IMR-90 (cell line): ENCODE measurements at regions not wholly inside any gene's neighbourhood (a gene's known extent, or its start where the extent isn't known, plus 50 kb on each side); places are given as distances from the start of the nearest gene placed in this dataset.

Experiments
- ATAC-seq: fragments of 200-7000 bp; cut with Tn5 transposase; 2 replicates; pipeline ENCODE4 v1.9.1; 2020; ENCODE audit warnings: low read depth, mild to moderate bottlenecking, moderate library complexity
- BruUV-seq: library from RNA; stranded (reverse); fragments of 400-500 nt; replicated peaks from 2 replicates; lab custom pipeline; 2021; lab: Mats Ljungman, UMichigan
- CTCF ChIA-PET: fragments of 300-600 bp; formaldehyde crosslinking; extraction: SDS; loops from one replicate; lab custom pipeline; 2021; ENCODE audit warnings: antibody characterized with exemption; lab: Yijun Ruan, JAX
- POLR2A ChIA-PET: fragments of 300-600 bp; sonication (Branson Sonifier 250); formaldehyde crosslinking; loops from one replicate; lab custom pipeline; 2022; ENCODE audit warnings: antibody characterized with exemption; ENCODE audit not compliant: unreplicated experiment; lab: Charles Lee
- DNase-seq: peaks from one replicate; pipeline ENCODE4 v3.0.0; 2013
- H2AFZ ChIP-seq: replicated peaks from 2 replicates; pipeline ENCODE3; 2013; ENCODE audit warnings: low read length, mild to moderate bottlenecking; ENCODE audit not compliant: poor library complexity
- H2AK5ac ChIP-seq: 2 replicates; pipeline ENCODE4 v1.6.1; 2013; ENCODE audit warnings: low read depth, low read length, inconsistent platforms
- H2AK9ac ChIP-seq: replicated peaks from 2 replicates; pipeline ENCODE3; 2013; ENCODE audit warnings: mild to moderate bottlenecking, low read depth, low read length, moderate library complexity; ENCODE audit not compliant: poor library complexity
- H2BK120ac ChIP-seq: 2 replicates; pipeline ENCODE4 v1.6.1; 2013; ENCODE audit warnings: low read depth, low read length, inconsistent platforms
- H2BK15ac ChIP-seq: 3 replicates; pipeline ENCODE4 v1.6.1; 2013; ENCODE audit warnings: low read depth, low read length, inconsistent platforms
- H2BK20ac ChIP-seq: 2 replicates; pipeline ENCODE4 v1.6.1; 2013; ENCODE audit warnings: low read depth, mild to moderate bottlenecking, inconsistent platforms, low read length, moderate library complexity
- H2BK5ac ChIP-seq: 2 replicates; pipeline ENCODE4 v1.6.1; 2013; ENCODE audit warnings: mild to moderate bottlenecking, low read depth, low read length, inconsistent platforms; ENCODE audit not compliant: poor library complexity, severe bottlenecking
- H3K14ac ChIP-seq: replicated peaks from 2 replicates; pipeline ENCODE4 v1.6.1; 2013; ENCODE audit warnings: low read depth, low read length, inconsistent platforms
- H3K18ac ChIP-seq: 2 replicates; pipeline ENCODE4 v1.6.1; 2013; ENCODE audit warnings: low read depth, low read length, control low read depth
- H3K23ac ChIP-seq: 2 replicates; pipeline ENCODE4 v1.6.1; 2013; ENCODE audit warnings: low read depth, low read length, inconsistent platforms
- H3K27ac ChIP-seq: 2 replicates; pipeline ENCODE4 v1.5.1; 2013; ENCODE audit warnings: mild to moderate bottlenecking, control low read depth, low read length; ENCODE audit not compliant: insufficient read depth
- H3K27me3 ChIP-seq: 2 replicates; pipeline ENCODE4 v1.6.1; 2013; ENCODE audit warnings: low read length; ENCODE audit not compliant: control insufficient read depth, insufficient read depth
- H3K36me3 ChIP-seq: 2 replicates; pipeline ENCODE4 v1.6.1; 2013; ENCODE audit warnings: low read length, mixed read lengths; ENCODE audit not compliant: control insufficient read depth, insufficient read depth
- H3K4ac ChIP-seq: 2 replicates; pipeline ENCODE4 v1.6.1; 2013; ENCODE audit warnings: low read depth, low read length, inconsistent platforms
- H3K4me1 ChIP-seq: 2 replicates; pipeline ENCODE4 v1.6.1; 2013; ENCODE audit warnings: low read length, mixed read lengths; ENCODE audit not compliant: control insufficient read depth, insufficient read depth
- H3K4me2 ChIP-seq: 2 replicates; pipeline ENCODE4 v1.6.1; 2013; ENCODE audit warnings: low read depth, mild to moderate bottlenecking, control low read depth, low read length, moderate library complexity
- H3K4me3 ChIP-seq: 2 replicates; pipeline ENCODE4 v1.5.1; 2013; ENCODE audit warnings: low read depth, mild to moderate bottlenecking, control low read depth, low read length, moderate library complexity; ENCODE audit not compliant: insufficient read depth
- H3K56ac ChIP-seq: 2 replicates; pipeline ENCODE4 v1.6.1; 2013; ENCODE audit warnings: low read length, inconsistent platforms; ENCODE audit not compliant: insufficient read depth; ENCODE audit errors: extremely low read depth
- H3K79me1 ChIP-seq, 2 experiments: 2 replicates each; pipeline ENCODE4 v1.6.1; 2013; ENCODE audit warnings: low read length in 2 of 2, inconsistent platforms in 1 of 2, low read depth in 1 of 2
- H3K9ac ChIP-seq: 2 replicates; pipeline ENCODE4 v1.6.1; 2013; ENCODE audit warnings: low read depth, low read length, control low read depth
- H3K9me1 ChIP-seq: 2 replicates; pipeline ENCODE4 v1.6.1; 2013; ENCODE audit warnings: low read length, inconsistent platforms; ENCODE audit not compliant: insufficient read depth
- H3K9me3 ChIP-seq: 2 replicates; pipeline ENCODE4 v1.6.1; 2013; ENCODE audit warnings: low read length; ENCODE audit not compliant: control insufficient read depth, insufficient read depth
- H4K20me1 ChIP-seq: 2 replicates; pipeline ENCODE4 v1.6.1; 2013; ENCODE audit warnings: low read length, inconsistent platforms; ENCODE audit not compliant: insufficient read depth
- H4K5ac ChIP-seq: 2 replicates; pipeline ENCODE4 v1.6.1; 2013; ENCODE audit warnings: mild to moderate bottlenecking, low read depth, low read length, control low read depth
- H4K8ac ChIP-seq, 2 experiments: 2 replicates each; pipeline ENCODE4 v1.6.1; 2013; ENCODE audit warnings: low read depth in 2 of 2, low read length in 2 of 2, control low read depth in 1 of 2, inconsistent platforms in 1 of 2
- H4K91ac ChIP-seq: 2 replicates; pipeline ENCODE4 v1.6.1; 2013; ENCODE audit warnings: low read depth, low read length, inconsistent platforms; ENCODE audit not compliant: insufficient read depth
- BHLHE40 ChIP-seq: fragments of 150-350 bp; IDR thresholded peaks from 2 replicates; pipeline ENCODE4 v1.6.1; 2016; ENCODE audit warnings: mild to moderate bottlenecking, low read depth, low read length
- CEBPB ChIP-seq: IDR thresholded peaks from 2 replicates; pipeline ENCODE4 v1.6.1; 2012; ENCODE audit warnings: low read depth, low read length, improper control_type of control experiment
- CHD1 ChIP-seq: IDR thresholded peaks from 2 replicates; pipeline ENCODE4 v1.6.1; 2012; ENCODE audit warnings: low read depth, low read length, improper control_type of control experiment
- FOS ChIP-seq: fragments of 150-350 bp; IDR thresholded peaks from 2 replicates; pipeline ENCODE4 v1.6.1; 2016; ENCODE audit warnings: low read depth, low read length
- MAFK ChIP-seq: IDR thresholded peaks from 2 replicates; pipeline ENCODE4 v1.6.1; 2012; ENCODE audit warnings: low read depth, low read length, improper control_type of control experiment
- MAZ ChIP-seq: IDR thresholded peaks from 2 replicates; pipeline ENCODE4 v1.6.1; 2012; ENCODE audit warnings: low read depth, mild to moderate bottlenecking, low read length, improper control_type of control experiment, moderate library complexity, borderline replicate concordance
- MXI1 ChIP-seq: IDR thresholded peaks from 2 replicates; pipeline ENCODE4 v1.6.1; 2012; ENCODE audit warnings: low read depth, mild to moderate bottlenecking, low read length, moderate library complexity, borderline replicate concordance
- NFE2L2 ChIP-seq: fragments of 150-350 bp; IDR thresholded peaks from 2 replicates; pipeline ENCODE4 v1.6.1; 2016; ENCODE audit warnings: low read depth, mild to moderate bottlenecking, low read length
- POLR2A ChIP-seq: IDR thresholded peaks from 2 replicates; pipeline ENCODE4 v1.6.1; 2012; ENCODE audit warnings: mild to moderate bottlenecking, low read depth, low read length
- RAD21 ChIP-seq: IDR thresholded peaks from 2 replicates; pipeline ENCODE4 v1.6.1; 2012; ENCODE audit warnings: low read length, improper control_type of control experiment
- RCOR1 ChIP-seq: IDR thresholded peaks from 2 replicates; pipeline ENCODE4 v1.6.1; 2012; ENCODE audit warnings: mild to moderate bottlenecking, low read length, improper control_type of control experiment; ENCODE audit not compliant: insufficient replicate concordance
- RFX5 ChIP-seq: IDR thresholded peaks from 2 replicates; pipeline ENCODE4 v1.8.0; 2012; ENCODE audit warnings: low read depth, mild to moderate bottlenecking, low read length, moderate library complexity
- SMC3 ChIP-seq: fragments of 150-350 bp; IDR thresholded peaks from 2 replicates; pipeline ENCODE4 v1.6.1; 2016; ENCODE audit warnings: low read depth, mild to moderate bottlenecking, antibody characterized with exemption, low read length, moderate library complexity
- WGBS, 2 experiments: methylation state at CpG; one replicate each; pipeline versions ENCODE4 v1.1.5 to v1.1.7; 2013; ENCODE audit warnings: missing lambda C conversion rate in 2 of 2; ENCODE audit not compliant: insufficient read length in 1 of 2; ENCODE audit errors: extremely low coverage in 2 of 2; 5-methylcytosine and 5-hydroxymethylcytosine counted together
- dilution Hi-C: fragments of 300-500 bp; cut with HindIII; formaldehyde crosslinking; loops from one replicate; pipeline ENCODE4 v1.14.3; 2018; ENCODE audit warnings: low sequenced_read_pairs; ENCODE audit not compliant: unreplicated experiment
- in situ Hi-C: fragments of 300-500 bp; cut with MboI; formaldehyde crosslinking; loops from 3 replicates; pipeline ENCODE4 v1.14.3; 2019; ENCODE audit warnings: low sequenced_read_pairs, inconsistent platforms, mixed read lengths
- intact Hi-C: fragments of 100-400 bp; cut with micrococcal nuclease; formaldehyde crosslinking; loops from 2 replicates; pipeline ENCODE4 v1.10.0; 2022
- TF ChIP-seq, protein P1 (sequence below): conservative IDR thresholded peaks from 2 replicates; pipeline ENCODE4 v1.5.1; 2012; ENCODE audit warnings: mild to moderate bottlenecking, low read depth, low read length, improper control_type of control experiment
- TF ChIP-seq, protein P2 (sequence below): fragments of 150-350 bp; IDR thresholded peaks from 2 replicates; pipeline ENCODE4 v1.6.1; 2017; ENCODE audit warnings: mild to moderate bottlenecking, antibody characterized with exemption, low read length, low read depth
- TF ChIP-seq, protein P3 (sequence below): fragments of 150-350 bp; IDR thresholded peaks from 2 replicates; pipeline ENCODE4 v1.6.1; 2016; ENCODE audit warnings: low read depth, mild to moderate bottlenecking, low read length, moderate library complexity, borderline replicate concordance

DNA sequence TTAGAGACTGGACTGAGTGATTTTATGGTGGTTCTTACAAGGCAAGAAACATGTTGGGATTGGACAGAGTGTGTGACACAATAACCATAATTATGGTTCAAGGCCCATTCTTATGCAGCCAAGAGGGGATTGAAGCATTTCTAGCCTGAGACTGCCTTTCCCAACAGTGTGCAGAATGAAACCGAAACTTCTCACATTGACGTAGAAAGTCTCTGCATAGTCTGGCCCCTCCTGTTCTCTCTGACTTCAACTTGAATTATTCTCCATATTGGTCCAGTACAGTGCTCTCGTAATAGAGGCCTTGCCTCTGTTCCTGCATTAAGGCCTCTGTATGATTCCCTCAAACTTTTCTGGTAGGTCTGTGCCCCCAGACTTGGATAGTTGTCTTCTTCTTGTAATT, 138.3 kb downstream of the DIPK2A start:
- CTCF ChIA-PET, result no interaction called here
- Histone ChIP-seq H3K18ac (no peak overlapping the region), H2AK5ac (no peak overlapping the region), H3K14ac (no peak overlapping the region), H2BK120ac (no peak overlapping the region), H2AK9ac (no peak overlapping the region), H3K9ac (no peak overlapping the region), H2BK5ac (no peak overlapping the region), H3K27me3 (no peaks in the 10 kb centered on the region), H3K27ac (no peak overlapping the region), H3K23ac (no peak overlapping the region), H3K4ac (no peak overlapping the region), H3K56ac (no peak overlapping the region), H2BK20ac (no peak overlapping the region), H3K79me1 (no peaks in the 10 kb centered on the region), H4K20me1 (no peaks in the 10 kb centered on the region), H3K36me3 (no peaks in the 10 kb centered on the region), H4K8ac (no peak overlapping the region), H4K5ac (no peak overlapping the region), H2BK15ac (no peak overlapping the region), H4K91ac (no peak overlapping the region), H3K4me2 (no peak overlapping the region), H3K9me3 (no peaks in the 10 kb centered on the region), H2AFZ (no peak overlapping the region), H3K9me1 (no peaks in the 10 kb centered on the region), H3K4me1 (no peaks in the 10 kb centered on the region), H3K4me3 (no peak overlapping the region)
- POLR2A ChIA-PET, result no interaction called here
- dilution Hi-C loops, result no loop called here
- in situ Hi-C loops, result no loop called here
- no CpG with 5 or more reads among the region's 3 CpGs for WGBS, 2 experiments
- intact Hi-C loops, result no loop called here
- BruUV-seq, result no TSS peak
- TF ChIP-seq, protein P1, sequence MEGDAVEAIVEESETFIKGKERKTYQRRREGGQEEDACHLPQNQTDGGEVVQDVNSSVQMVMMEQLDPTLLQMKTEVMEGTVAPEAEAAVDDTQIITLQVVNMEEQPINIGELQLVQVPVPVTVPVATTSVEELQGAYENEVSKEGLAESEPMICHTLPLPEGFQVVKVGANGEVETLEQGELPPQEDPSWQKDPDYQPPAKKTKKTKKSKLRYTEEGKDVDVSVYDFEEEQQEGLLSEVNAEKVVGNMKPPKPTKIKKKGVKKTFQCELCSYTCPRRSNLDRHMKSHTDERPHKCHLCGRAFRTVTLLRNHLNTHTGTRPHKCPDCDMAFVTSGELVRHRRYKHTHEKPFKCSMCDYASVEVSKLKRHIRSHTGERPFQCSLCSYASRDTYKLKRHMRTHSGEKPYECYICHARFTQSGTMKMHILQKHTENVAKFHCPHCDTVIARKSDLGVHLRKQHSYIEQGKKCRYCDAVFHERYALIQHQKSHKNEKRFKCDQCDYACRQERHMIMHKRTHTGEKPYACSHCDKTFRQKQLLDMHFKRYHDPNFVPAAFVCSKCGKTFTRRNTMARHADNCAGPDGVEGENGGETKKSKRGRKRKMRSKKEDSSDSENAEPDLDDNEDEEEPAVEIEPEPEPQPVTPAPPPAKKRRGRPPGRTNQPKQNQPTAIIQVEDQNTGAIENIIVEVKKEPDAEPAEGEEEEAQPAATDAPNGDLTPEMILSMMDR, result no peak
- TF ChIP-seq POLR2A (no peak), MAFK (no peak), BHLHE40 (no peak), RAD21 (no peak), MAZ (no peak), CHD1 (no peak), SMC3 (no peak), RCOR1 (no peak), FOS (no peak), RFX5 (no peak), CEBPB (no peak), NFE2L2 (no peak), MXI1 (no peak)
- TF ChIP-seq, protein P2, sequence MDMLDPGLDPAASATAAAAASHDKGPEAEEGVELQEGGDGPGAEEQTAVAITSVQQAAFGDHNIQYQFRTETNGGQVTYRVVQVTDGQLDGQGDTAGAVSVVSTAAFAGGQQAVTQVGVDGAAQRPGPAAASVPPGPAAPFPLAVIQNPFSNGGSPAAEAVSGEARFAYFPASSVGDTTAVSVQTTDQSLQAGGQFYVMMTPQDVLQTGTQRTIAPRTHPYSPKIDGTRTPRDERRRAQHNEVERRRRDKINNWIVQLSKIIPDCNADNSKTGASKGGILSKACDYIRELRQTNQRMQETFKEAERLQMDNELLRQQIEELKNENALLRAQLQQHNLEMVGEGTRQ, result no peak
- TF ChIP-seq, protein P3, sequence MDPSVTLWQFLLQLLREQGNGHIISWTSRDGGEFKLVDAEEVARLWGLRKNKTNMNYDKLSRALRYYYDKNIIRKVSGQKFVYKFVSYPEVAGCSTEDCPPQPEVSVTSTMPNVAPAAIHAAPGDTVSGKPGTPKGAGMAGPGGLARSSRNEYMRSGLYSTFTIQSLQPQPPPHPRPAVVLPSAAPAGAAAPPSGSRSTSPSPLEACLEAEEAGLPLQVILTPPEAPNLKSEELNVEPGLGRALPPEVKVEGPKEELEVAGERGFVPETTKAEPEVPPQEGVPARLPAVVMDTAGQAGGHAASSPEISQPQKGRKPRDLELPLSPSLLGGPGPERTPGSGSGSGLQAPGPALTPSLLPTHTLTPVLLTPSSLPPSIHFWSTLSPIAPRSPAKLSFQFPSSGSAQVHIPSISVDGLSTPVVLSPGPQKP, result no peak
- no peak for ATAC-seq
- DNase-seq, result no peak
